Vagina (tissue), 2 donors: ENCODE measurements at regions not wholly inside any gene's neighbourhood (a gene's known extent, or its start where the extent isn't known, plus 50 kb on each side); places are given as distances from the start of the nearest gene placed in this dataset.

ENCODE experiments used
- DNase-seq, 2 donors: peaks; one replicate each; pipeline ENCODE4 v3.0.0-alpha.2; 2017; ENCODE audit errors: extremely low spot score in 2 of 2
- H3K27ac ChIP-seq: fragments of 200-600 bp; sonication (generic); one replicate; pipeline ENCODE4 v1.5.1; 2019
- H3K27me3 ChIP-seq: fragments of 200-600 bp; sonication (generic); one replicate; pipeline ENCODE4 v1.5.1; 2019
- H3K36me3 ChIP-seq, 2 donors: fragments of 200-600 bp; sonication (generic); one replicate each; pipeline ENCODE4 v1.5.1; 2017 to 2019
- H3K4me1 ChIP-seq: fragments of 200-600 bp; sonication (generic); one replicate; pipeline ENCODE4 v1.5.1; 2019
- H3K4me3 ChIP-seq, 2 donors: fragments of 200-600 bp; sonication (generic); 1 replicate in 1 of 2; 2 replicates in 1 of 2; pipeline ENCODE4 v1.5.1; 2016 to 2019
- H3K9me3 ChIP-seq: fragments of 200-600 bp; sonication (generic); one replicate; pipeline ENCODE4 v1.5.1; 2019
- CTCF ChIP-seq, 3 experiments: fragments of 450-650 bp in 2 of 3; fragments of 200-600 bp in 1 of 3; sonication (generic) in 1 of 3; IDR thresholded peaks; one replicate each; pipeline ENCODE4 v1.5.1; 2017 to 2019; ENCODE audit warnings: antibody characterized with exemption in 3 of 3, mild to moderate bottlenecking in 2 of 3, moderate library complexity in 2 of 3
- POLR2A ChIP-seq, 2 donors: fragments of 450-650 bp; IDR thresholded peaks; one replicate each; pipeline ENCODE4 v1.6.1; 2017; ENCODE audit warnings: antibody characterized with exemption in 2 of 2, mild to moderate bottlenecking in 2 of 2, moderate library complexity in 2 of 2
- POLR2AphosphoS5 ChIP-seq, 2 donors: sonication (generic); formaldehyde crosslinking; IDR thresholded peaks; one replicate each; pipeline ENCODE4 v1.9.0; 2017; ENCODE audit warnings: antibody characterized with exemption in 2 of 2, mild to moderate bottlenecking in 2 of 2, low read depth in 1 of 2; ENCODE audit not compliant: insufficient read depth in 1 of 2
- intact Hi-C: fragments of 100-400 bp; cut with DNase I; formaldehyde crosslinking; loops from one replicate; pipeline ENCODE4 v1.15.1; 2023

GRCh38 chr13:85266331-85266730 lies 532.9 kb downstream of the SLITRK6 start:
- Histone ChIP-seq H3K9me3 (no peaks in the 10 kb centered on the region), H3K4me3 (no peak overlapping the region), H3K4me1 (no peaks in the 10 kb centered on the region), H3K36me3 (no peaks in the 10 kb centered on the region), H3K27ac (no peak overlapping the region), H3K27me3 (no peaks in the 10 kb centered on the region)
- TF ChIP-seq POLR2AphosphoS5 (IDR thresholded peaks at IDR 0.05; ENCODE audit: insufficient read depth in 1 of 2, low read depth in 1 of 2) (no peak), CTCF (IDR thresholded peaks at IDR 0.05) (no peak), POLR2A (IDR thresholded peaks at IDR 0.05) (no peak)
- intact Hi-C loops = no loop called here
- DNase-seq = no peak

- intact Hi-C loops = no loop called here
- TF ChIP-seq CTCF (IDR thresholded peaks at IDR 0.05) (no peak), POLR2A (IDR thresholded peaks at IDR 0.05) (no peak), POLR2AphosphoS5 (IDR thresholded peaks at IDR 0.05; ENCODE audit: insufficient read depth in 1 of 2, low read depth in 1 of 2) (no peak)
- Histone ChIP-seq H3K36me3 (no peaks in the 10 kb centered on the region), H3K27ac (no peak overlapping the region), H3K27me3 (no peaks in the 10 kb centered on the region), H3K9me3 (no peaks in the 10 kb centered on the region), H3K4me3 (no peak overlapping the region), H3K4me1 (no peaks in the 10 kb centered on the region)
- no peak for DNase-seq
These were observed 533.9 kb downstream of the SLITRK6 start for GRCh38 chr13:85265296-85265695.

GRCh38 chr13:85262499-85262898 lies 536.7 kb downstream of the SLITRK6 start:
- no peaks in the 10 kb centered on the region for H3K27me3 ChIP-seq
- TF ChIP-seq POLR2AphosphoS5 (IDR thresholded peaks at IDR 0.05; ENCODE audit: insufficient read depth in 1 of 2, low read depth in 1 of 2) (no peak), CTCF (IDR thresholded peaks at IDR 0.05) (no peak)
- no peaks in the 10 kb centered on the region for H3K9me3 ChIP-seq
- intact Hi-C loops = no loop called here
- no peak overlapping the region for H3K4me3 ChIP-seq
- no peaks in the 10 kb centered on the region for H3K4me1 ChIP-seq
- H3K27ac ChIP-seq = no peak overlapping the region
- DNase-seq = no peak
- no peaks in the 10 kb centered on the region for H3K36me3 ChIP-seq

GRCh38 chr13:85261757-85262346 lies 537.4 kb downstream of the SLITRK6 start:
- no peak overlapping the region for H3K4me3 ChIP-seq
- TF ChIP-seq CTCF (IDR thresholded peaks at IDR 0.05) = no peak
- no peak for TF ChIP-seq POLR2AphosphoS5 (IDR thresholded peaks at IDR 0.05; ENCODE audit: insufficient read depth in 1 of 2, low read depth in 1 of 2)
- no peak for TF ChIP-seq POLR2A (IDR thresholded peaks at IDR 0.05)
- no peaks in the 10 kb centered on the region for H3K27me3 ChIP-seq
- H3K36me3 ChIP-seq = no peaks in the 10 kb centered on the region
- intact Hi-C loops = no loop called here
- H3K27ac ChIP-seq = no peak overlapping the region
- H3K4me1 ChIP-seq = no peaks in the 10 kb centered on the region
- H3K9me3 ChIP-seq = no peaks in the 10 kb centered on the region
- DNase-seq = no peak

- H3K27me3 ChIP-seq = no peaks in the 10 kb centered on the region
- no peaks in the 10 kb centered on the region for H3K36me3 ChIP-seq
- no peak for DNase-seq
- no peak overlapping the region for H3K27ac ChIP-seq
- H3K9me3 ChIP-seq = no peaks in the 10 kb centered on the region
- H3K4me3 ChIP-seq = no peak overlapping the region
- H3K4me1 ChIP-seq = no peaks in the 10 kb centered on the region
- intact Hi-C loops = no loop called here
- TF ChIP-seq POLR2AphosphoS5 (IDR thresholded peaks at IDR 0.05; ENCODE audit: insufficient read depth in 1 of 2, low read depth in 1 of 2) (no peak), POLR2A (IDR thresholded peaks at IDR 0.05) (no peak), CTCF (IDR thresholded peaks at IDR 0.05) (no peak)
These were observed 538.3 kb downstream of the SLITRK6 start for GRCh38 chr13:85260896-85261295.
